ENCODE measurements at regions not wholly inside any gene's neighbourhood (a gene's known extent, or its start where the extent isn't known, plus 50 kb on each side); places are given as distances from the start of the nearest gene placed in this dataset.

DNA sequence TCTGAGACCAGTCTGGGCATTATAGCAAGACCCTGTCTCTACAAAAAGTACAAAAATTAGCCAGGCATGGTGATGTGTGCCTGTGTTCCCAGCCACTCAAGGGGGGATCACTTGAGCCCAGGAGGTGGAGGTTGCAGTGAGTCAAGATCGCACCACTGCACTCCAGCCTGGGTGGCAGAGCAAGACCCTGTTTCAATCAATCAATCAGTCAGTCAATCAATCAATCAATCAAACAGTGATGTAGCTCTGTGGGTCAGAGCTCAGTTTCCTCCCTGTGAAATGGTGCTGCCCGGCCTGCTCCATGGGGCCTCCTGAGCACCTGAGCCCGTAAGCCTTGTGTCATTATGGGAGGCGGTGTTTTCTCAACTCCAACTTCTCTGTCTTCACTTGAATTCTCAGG is 167.1 kb upstream of the CIBAR2 start:
- CTCF ChIA-PET: interaction anchor here (0.6 to 1.0 kb wide), 4 partner anchors 18 to 438 kb away, joined by 3 read pairs; no protein-coding TSS in a partner anchor
- Histone ChIP-seq H3K27me3 (ENCODE audit: control insufficient read depth, insufficient read depth, low read length) (no peaks in the 10 kb centered on the region), H3K4me3 (ENCODE audit: low read depth, low read length) (no peak overlapping the region), H3K36me3 (ENCODE audit: control insufficient read depth, insufficient read depth, low read length) (peaks cover 7% of the 10 kb centered on the region)
- no peak for DNase-seq (ENCODE audit: low read depth)
- POLR2A ChIA-PET: no interaction called here
- TF ChIP-seq CTCF (IDR thresholded peaks at IDR 0.05; ENCODE audit: insufficient read depth, low read depth, low read length): no peak

- ChIA-PET POLR2A (no interaction called here), CTCF (interaction anchor here (0.6 to 1.0 kb wide), 2 partner anchors 27 to 437 kb away, joined by 3 read pairs; no protein-coding TSS in a partner anchor)
- H3K27me3 ChIP-seq (ENCODE audit: control insufficient read depth, insufficient read depth, low read length): no peaks in the 10 kb centered on the region
- DNase-seq (ENCODE audit: low read depth): no peak
- TF ChIP-seq CTCF (IDR thresholded peaks at IDR 0.05; ENCODE audit: insufficient read depth, low read depth, low read length): no peak
- H3K4me3 ChIP-seq (ENCODE audit: low read depth, low read length): no peak overlapping the region
- H3K36me3 ChIP-seq (ENCODE audit: control insufficient read depth, insufficient read depth, low read length): peaks cover 7% of the 10 kb centered on the region
Observed at GRCh38 chr16:85279825-85280545, 167.7 kb upstream of the CIBAR2 start.

DNA sequence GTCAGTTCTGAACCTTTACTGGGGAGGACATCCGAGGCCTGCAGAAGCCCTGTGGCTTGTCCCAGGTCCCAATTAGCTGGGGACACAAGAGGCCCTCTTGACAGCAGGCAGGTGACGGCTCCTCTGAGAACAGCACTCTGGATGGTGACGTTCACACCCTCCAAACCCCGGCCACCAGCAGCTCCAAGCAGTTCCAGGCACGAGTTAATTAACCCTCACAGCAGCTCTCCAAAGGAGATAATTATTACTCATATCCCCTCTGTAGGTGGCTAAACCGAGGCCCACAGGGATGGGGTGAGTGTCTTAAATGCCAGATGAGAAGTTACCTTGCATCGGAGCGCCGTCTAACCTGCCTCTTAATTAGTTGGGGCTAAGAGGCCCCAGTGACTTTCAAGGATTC is 168.9 kb upstream of the CIBAR2 start:
- no peak for TF ChIP-seq CTCF (IDR thresholded peaks at IDR 0.05; ENCODE audit: insufficient read depth, low read depth, low read length)
- CTCF ChIA-PET: interaction anchor here (1.0 to 1.1 kb wide), 2 partner anchors 139 to 349 kb away, joined by 4 read pairs; no protein-coding TSS in a partner anchor
- H3K4me3 ChIP-seq (ENCODE audit: low read depth, low read length): no peak overlapping the region
- H3K27me3 ChIP-seq (ENCODE audit: control insufficient read depth, insufficient read depth, low read length): no peaks in the 10 kb centered on the region
- POLR2A ChIA-PET: no interaction called here
- no peak for DNase-seq (ENCODE audit: low read depth)
- peaks cover 7% of the 10 kb centered on the region for H3K36me3 ChIP-seq (ENCODE audit: control insufficient read depth, insufficient read depth, low read length)

- CTCF ChIA-PET: interaction anchor here (0.9 to 1.2 kb wide), 2 partner anchors 15 kb away, joined by 3 to 4 read pairs; no protein-coding TSS in a partner anchor
- DNase-seq (ENCODE audit: low read depth): no peak
- POLR2A ChIA-PET: no interaction called here
- peaks cover 6% of the 10 kb centered on the region for H3K36me3 ChIP-seq (ENCODE audit: control insufficient read depth, insufficient read depth, low read length)
- no peak overlapping the region for H3K4me3 ChIP-seq (ENCODE audit: low read depth, low read length)
- TF ChIP-seq CTCF (IDR thresholded peaks at IDR 0.05; ENCODE audit: insufficient read depth, low read depth, low read length): no peak
- no peaks in the 10 kb centered on the region for H3K27me3 ChIP-seq (ENCODE audit: control insufficient read depth, insufficient read depth, low read length)
Observed at GRCh38 chr16:85282842-85283241, 170.6 kb upstream of the CIBAR2 start.

DNA sequence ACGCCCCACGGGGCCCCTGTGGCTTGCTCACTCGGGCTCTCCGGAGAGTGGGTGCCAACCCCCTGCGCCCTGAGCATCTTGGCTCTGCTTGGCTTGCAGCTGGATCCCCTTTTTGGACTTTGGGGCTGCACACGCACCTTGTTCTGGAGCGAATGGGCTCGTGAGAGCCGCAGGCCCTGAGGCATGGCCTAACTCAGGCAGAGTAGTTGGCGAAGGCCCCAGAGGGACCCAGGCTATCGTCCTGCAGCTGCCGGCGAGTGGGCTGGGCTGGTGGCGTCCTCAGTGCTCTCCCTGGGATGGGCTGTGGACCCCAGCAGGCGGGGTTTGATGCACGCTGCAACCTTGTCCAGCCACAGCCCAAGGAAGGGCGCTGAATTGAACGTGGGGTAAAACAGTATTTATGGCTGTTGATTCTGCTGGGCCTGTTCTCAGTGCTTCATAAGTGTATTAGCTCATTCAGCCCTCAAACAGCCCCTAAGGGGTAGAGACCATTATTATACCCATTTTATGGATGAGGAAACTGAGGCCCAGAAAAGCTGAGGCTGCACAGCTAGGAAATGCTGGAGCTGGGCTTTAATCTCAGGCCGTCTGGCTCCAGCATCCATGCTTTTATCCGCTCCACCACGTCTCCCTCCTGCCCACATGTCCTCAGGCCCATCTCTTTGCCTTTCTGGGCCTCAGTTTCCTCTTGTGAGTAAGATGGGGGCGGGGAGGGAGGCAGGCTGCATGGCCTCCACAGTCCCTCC is 171.2 kb upstream of the CIBAR2 start:
- Histone ChIP-seq H3K27me3 (ENCODE audit: control insufficient read depth, insufficient read depth, low read length) (no peaks in the 10 kb centered on the region), H3K36me3 (ENCODE audit: control insufficient read depth, insufficient read depth, low read length) (peaks cover 5% of the 10 kb centered on the region), H3K4me3 (ENCODE audit: low read depth, low read length) (no peak overlapping the region)
- ChIA-PET POLR2A (no interaction called here), CTCF (interaction anchor here (0.6 to 4.2 kb wide), 3 partner anchors 8 to 327 kb away, joined by 3 to 31 read pairs (median 4); no protein-coding TSS in a partner anchor)
- DNase-seq (ENCODE audit: low read depth): no peak
- no peak for TF ChIP-seq CTCF (IDR thresholded peaks at IDR 0.05; ENCODE audit: insufficient read depth, low read depth, low read length)

Measured in BJ (cell line).